ENCODE measurements at regions not wholly inside any gene's neighbourhood (a gene's known extent, or its start where the extent isn't known, plus 50 kb on each side); places are given as distances from the start of the nearest gene placed in this dataset.

DNA sequence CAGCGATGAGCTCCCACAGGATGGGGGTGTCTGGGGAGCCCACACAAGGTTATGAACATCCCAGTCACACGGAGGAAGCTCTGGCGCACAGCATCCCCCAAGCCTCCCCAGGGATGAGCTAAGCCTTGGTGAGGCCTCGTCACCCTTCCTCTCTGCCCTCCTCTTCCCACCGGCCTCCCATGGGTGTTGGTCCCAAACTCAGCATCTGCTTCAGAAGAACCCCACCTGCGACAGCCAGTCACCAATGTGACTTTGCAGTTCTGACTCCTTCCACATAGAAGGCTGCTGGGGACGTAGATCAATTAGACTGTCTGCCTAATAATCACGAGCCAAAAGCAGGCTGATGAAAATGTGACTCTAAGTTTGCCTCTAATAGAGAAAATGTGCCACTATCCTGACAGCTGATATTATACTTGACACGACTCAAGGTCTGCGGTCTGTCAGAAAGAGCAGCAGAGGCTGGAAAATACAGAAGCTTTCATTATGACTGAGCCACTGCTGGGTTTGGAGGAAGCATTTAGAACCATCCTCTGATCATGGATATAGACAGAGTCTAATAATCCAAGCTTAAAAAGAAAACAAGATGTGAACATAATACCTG is 116.0 kb upstream of the PFKP start:
- intact Hi-C loops (cut with DNase I), result no loop called here
- TF ChIP-seq EP300 (IDR thresholded peaks at IDR 0.05), result no peak
- TF ChIP-seq, protein P1, sequence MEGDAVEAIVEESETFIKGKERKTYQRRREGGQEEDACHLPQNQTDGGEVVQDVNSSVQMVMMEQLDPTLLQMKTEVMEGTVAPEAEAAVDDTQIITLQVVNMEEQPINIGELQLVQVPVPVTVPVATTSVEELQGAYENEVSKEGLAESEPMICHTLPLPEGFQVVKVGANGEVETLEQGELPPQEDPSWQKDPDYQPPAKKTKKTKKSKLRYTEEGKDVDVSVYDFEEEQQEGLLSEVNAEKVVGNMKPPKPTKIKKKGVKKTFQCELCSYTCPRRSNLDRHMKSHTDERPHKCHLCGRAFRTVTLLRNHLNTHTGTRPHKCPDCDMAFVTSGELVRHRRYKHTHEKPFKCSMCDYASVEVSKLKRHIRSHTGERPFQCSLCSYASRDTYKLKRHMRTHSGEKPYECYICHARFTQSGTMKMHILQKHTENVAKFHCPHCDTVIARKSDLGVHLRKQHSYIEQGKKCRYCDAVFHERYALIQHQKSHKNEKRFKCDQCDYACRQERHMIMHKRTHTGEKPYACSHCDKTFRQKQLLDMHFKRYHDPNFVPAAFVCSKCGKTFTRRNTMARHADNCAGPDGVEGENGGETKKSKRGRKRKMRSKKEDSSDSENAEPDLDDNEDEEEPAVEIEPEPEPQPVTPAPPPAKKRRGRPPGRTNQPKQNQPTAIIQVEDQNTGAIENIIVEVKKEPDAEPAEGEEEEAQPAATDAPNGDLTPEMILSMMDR (IDR thresholded peaks at IDR 0.05), result no peak
- TF ChIP-seq POLR2A (IDR thresholded peaks at IDR 0.05), result no peak
- H3K27me3 ChIP-seq, result no peaks in the 10 kb centered on the region
- H3K4me1 ChIP-seq (ENCODE audit: insufficient read depth), result no peaks in the 10 kb centered on the region
- 84 to 88% (median 85%) methylated on average over 10 of the region's 10 CpGs for WGBS, 3 donors
- H3K9me3 ChIP-seq, result no peaks in the 10 kb centered on the region
- H3K27ac ChIP-seq, result no peak overlapping the region
- no peaks in the 10 kb centered on the region for H3K36me3 ChIP-seq
- no peak for DNase-seq
- no peak overlapping the region for H3K4me3 ChIP-seq

- H3K36me3 ChIP-seq, result no peaks in the 10 kb centered on the region
- intact Hi-C loops (cut with DNase I), result no loop called here
- DNase-seq, result no peak
- H3K9me3 ChIP-seq, result no peaks in the 10 kb centered on the region
- 52 to 74% (median 59%) methylated on average over 5 of the region's 5 CpGs for WGBS, 3 donors
- no peak overlapping the region for H3K27ac ChIP-seq
- H3K27me3 ChIP-seq, result no peaks in the 10 kb centered on the region
- no peaks in the 10 kb centered on the region for H3K4me1 ChIP-seq (ENCODE audit: insufficient read depth)
- H3K4me3 ChIP-seq, result no peak overlapping the region
- TF ChIP-seq POLR2A (IDR thresholded peaks at IDR 0.05) (no peak), EP300 (IDR thresholded peaks at IDR 0.05) (no peak)
- TF ChIP-seq, protein P1 (IDR thresholded peaks at IDR 0.05), result no peak
Observed at GRCh38 chr10:2950546-2950945, 116.8 kb upstream of the PFKP start.

- Histone ChIP-seq H3K27ac (no peak overlapping the region), H3K4me1 (ENCODE audit: insufficient read depth) (no peaks in the 10 kb centered on the region), H3K27me3 (no peaks in the 10 kb centered on the region), H3K9me3 (no peaks in the 10 kb centered on the region), H3K4me3 (no peak overlapping the region), H3K36me3 (no peaks in the 10 kb centered on the region)
- DNase-seq, result no peak
- intact Hi-C loops (cut with DNase I), result no loop called here
- no peak for TF ChIP-seq EP300 (IDR thresholded peaks at IDR 0.05)
- TF ChIP-seq, protein P1 (IDR thresholded peaks at IDR 0.05), result no peak
- no peak for TF ChIP-seq POLR2A (IDR thresholded peaks at IDR 0.05)
- WGBS, 3 donors, result 85 to 91% (median 86%) methylated on average over 20 of the region's 20 CpGs
Observed at GRCh38 chr10:2949948-2950354, 117.4 kb upstream of the PFKP start.

GRCh38 chr10:2949221-2949947 is 118.0 kb upstream of the PFKP start:
- H3K9me3 ChIP-seq, result no peaks in the 10 kb centered on the region
- no peaks in the 10 kb centered on the region for H3K36me3 ChIP-seq
- H3K4me1 ChIP-seq (ENCODE audit: insufficient read depth), result no peaks in the 10 kb centered on the region
- no peak overlapping the region for H3K4me3 ChIP-seq
- no peak for DNase-seq
- no peak overlapping the region for H3K27ac ChIP-seq
- intact Hi-C loops (cut with DNase I), result no loop called here
- WGBS, 3 donors, result 70 to 77% (median 75%) methylated on average over 12 of the region's 12 CpGs
- H3K27me3 ChIP-seq, result no peaks in the 10 kb centered on the region
- TF ChIP-seq POLR2A (IDR thresholded peaks at IDR 0.05) (no peak), EP300 (IDR thresholded peaks at IDR 0.05) (no peak)
- TF ChIP-seq, protein P1 (IDR thresholded peaks at IDR 0.05), result no peak
